HG03139 (cell line): ENCODE measurements at regions not wholly inside any gene's neighbourhood (a gene's known extent, or its start where the extent isn't known, plus 50 kb on each side); places are given as distances from the start of the nearest gene placed in this dataset.
"Not testable (repeated sequence)": the region's sequence is repeated elsewhere in the genome, so short reads cannot be mapped to it uniquely, and the experiment has no call there.

ENCODE experiments used
- ATAC-seq: cut with Tn5 transposase; IDR thresholded peaks from one replicate; pipeline ENCODE4 v1.9.1; 2021; ENCODE audit not compliant: unreplicated experiment

DNA sequence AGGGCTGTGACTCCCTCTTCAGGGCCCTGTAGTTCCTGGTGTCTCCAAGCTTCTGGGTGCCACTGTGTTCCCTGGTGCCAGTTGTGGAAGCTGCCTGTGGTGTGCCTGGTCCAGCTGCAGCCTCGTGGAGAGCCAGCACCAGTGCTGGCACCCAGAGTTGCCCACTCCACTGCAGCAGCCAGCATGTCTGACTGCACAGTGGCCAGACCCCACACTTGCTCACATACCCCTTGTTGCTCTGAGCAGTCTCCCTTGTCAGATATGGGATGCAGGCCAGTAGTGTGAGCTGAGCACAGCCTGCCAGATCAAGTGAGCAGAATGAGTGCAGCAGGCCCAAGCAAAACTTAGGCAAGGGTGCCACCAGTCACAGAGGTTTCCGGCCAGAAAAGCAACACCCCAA lies 108.6 kb downstream of the ZMAT1 start:
- ATAC-seq: no peak

DNA sequence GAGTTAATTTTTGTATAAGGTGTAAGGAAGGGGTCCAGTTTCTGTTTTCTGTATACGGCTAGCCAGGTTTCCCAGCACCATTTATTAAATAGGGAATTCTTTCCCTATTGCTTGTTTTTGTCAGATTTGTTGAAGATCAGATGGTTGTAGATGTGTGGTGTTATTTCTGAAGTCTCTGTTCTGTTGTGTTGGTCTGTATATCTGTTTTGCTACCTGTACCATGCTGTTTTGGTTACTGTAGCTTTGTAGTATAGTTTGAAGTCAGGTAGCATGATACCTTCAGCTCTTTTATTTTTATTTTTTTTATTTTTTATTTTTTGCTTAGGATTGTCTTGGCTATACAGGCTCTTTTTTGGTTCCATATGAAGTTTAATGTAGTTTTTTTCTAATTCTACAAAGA lies 114.1 kb downstream of the ZMAT1 start:
- not testable (repeated sequence) for ATAC-seq

DNA sequence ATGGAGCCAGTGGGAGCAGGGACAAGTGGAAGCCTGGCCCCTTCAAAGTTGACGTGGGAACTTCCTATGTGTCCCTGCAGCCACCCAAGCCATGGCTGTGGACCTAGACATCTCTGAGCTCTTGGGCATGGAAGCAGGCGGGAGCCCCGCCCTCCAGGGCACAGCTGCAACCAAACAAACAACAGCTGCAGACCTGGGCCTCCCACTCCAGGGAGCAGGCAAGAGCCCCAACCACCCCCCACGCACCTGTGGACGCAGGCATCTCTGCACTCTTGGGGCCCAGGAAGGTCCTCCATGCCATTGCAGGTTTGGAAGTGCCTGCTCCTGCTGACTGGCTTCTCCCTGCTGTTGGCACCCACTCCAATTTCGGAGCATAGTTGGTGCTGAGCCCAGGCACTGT lies 118.6 kb downstream of the ZMAT1 start:
- no peak for ATAC-seq

DNA sequence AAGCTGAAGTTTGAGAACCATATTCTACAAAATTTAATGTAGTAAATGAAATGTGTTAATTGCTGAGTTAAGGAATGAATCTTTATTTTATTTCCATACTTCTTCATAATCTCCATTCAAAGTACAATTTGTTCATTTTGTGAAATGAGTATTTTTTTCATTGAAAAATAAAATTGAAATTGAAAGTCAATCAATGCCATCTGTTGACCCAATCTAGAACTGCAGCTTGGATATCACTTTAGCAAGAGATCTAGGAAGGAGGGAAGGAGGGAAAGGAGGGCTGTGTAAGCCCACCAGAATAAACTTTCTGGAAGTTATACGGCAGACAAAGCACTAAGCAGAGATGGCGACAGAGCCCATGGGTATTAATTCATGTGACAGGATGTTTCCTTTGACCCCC lies 128.4 kb downstream of the ZMAT1 start:
- ATAC-seq: no peak

DNA sequence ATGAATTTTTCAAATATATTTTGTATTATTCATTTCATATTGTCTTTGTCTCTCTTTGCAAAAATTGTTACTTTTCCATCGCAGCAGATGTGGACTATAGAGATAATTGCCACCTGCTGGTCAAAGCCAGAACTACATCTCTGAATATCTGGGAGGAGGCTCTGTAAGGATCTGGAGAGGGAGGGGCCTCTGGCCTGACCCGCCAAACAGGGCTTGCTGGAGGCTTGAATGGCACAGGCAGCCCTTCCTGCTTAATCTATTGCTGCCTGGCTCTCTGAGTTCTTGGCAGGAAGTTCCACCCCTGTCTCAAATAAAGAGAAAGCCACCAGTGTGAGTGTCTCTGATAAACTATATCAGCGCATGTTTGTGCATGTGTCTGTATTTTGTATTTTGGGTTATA lies 132.4 kb downstream of the ZMAT1 start:
- peak; percentile 100 for ATAC-seq

DNA sequence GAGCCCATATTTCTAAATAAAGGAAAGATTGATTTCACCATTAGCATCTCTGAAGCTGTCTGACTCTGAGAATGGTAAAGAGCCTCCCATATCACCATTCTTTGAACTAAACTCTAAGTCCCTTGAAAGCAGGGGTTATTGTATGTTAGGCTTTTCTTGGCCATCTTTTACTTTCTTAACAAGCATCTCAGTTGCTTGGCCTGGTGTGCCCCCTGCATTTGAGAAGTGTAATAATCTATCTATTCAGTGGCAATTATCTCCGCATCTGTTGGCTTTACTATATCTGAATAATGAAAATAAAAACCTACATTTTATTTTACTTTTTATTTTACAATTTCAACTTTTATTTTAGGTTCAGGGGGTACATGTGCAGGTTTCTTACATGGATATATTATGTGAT lies 128.3 kb upstream of the ARMCX2 start:
- no peak for ATAC-seq

DNA sequence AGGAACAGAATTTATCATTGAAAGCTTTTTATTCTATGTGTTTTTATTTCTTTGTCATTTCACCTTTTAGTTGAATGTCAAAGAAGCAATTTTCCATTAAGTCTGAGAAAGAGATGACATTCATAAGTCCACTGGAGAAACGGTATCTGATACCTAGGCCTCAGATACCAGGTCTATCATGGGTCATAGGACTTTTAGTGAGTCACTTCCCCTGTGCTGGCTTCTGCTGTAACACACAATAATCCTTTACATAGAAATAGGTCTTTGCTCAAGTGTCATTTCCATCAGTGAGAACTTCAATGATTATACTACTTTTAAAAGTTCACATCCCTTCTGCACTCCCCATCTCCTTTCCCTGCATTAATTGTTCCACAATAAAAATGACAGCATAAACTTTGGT lies 125.5 kb upstream of the ARMCX2 start:
- no peak for ATAC-seq

DNA sequence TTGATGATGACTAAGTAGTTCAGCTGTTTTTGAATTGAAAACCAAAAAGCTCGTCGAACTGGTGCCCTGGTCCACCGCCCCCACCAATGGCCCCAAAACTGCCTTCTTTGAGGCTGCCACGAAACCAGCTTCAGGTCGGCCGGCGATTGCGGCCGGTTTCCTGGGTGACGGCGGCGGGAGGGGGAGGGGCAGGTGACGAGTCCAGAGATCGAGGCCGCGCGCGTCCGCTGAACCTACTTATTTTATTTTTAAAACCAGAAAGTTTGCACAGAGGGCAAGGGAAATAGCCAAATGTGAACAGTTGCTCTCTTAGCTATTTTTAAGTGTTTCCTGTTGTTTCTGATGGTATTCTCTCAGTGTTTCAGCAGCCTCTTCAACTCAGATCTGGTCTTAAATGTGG lies 120.8 kb upstream of the ARMCX2 start:
- not testable (repeated sequence) for ATAC-seq

DNA sequence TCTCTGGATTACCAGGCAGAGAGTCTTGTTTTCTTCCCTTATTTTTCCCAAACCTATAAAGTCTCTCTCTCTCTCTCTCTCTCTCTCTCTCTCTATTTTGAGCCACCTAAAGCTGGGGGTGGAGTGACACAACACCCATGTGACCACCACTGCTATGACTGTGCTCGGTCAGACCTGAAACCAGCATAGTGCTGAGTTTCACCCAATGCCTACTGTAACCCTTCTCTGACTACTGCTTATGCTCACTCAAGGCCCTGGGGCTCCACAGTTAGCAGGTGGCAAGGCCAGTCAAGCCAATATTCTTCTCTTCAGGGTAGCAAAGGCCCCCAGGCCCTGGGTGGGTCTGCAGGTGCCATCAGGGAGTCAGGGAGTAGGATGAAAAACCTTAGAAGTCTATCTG lies 114.7 kb upstream of the ARMCX2 start:
- ATAC-seq: peak; percentile 100

DNA sequence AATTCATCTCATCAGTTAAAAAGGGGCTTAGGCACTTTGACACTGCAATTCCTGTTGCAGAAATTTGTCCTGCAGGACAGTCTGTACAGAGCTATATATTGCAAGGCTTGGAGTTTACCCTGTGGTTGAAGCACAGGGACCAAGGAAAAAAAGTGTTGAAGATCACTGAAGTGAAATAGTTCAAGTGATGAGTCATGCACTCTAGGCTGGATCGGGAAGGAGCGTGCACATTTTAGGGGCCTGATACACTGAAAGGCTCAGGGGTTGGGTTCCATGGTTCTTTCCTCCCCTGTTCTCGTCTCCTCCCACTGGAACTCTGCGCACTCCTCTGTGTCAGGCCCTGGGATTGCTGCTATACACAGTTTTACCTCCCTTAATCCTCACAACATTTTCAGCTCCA lies 104.9 kb upstream of the ARMCX2 start:
- no peak for ATAC-seq

DNA sequence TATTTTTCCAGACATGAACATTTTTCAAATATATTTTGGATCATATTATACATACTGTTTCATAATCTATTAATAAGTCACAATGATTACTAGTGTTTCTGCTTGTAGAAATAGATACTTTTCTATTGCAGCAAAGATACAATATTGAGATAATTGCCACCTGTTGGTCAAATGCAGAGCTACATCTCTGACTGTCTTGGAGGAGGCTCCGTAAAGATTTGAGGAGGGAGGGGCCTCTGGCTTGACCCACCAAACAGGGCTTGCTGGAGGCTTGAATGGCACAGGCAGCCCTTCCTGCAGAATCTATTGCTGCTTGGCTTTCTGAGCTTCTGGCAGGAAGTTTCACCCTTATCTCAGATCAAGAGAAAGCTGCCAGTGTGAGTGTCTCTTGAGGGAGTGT lies 99.3 kb upstream of the ARMCX2 start:
- ATAC-seq: peak; percentile 82

DNA sequence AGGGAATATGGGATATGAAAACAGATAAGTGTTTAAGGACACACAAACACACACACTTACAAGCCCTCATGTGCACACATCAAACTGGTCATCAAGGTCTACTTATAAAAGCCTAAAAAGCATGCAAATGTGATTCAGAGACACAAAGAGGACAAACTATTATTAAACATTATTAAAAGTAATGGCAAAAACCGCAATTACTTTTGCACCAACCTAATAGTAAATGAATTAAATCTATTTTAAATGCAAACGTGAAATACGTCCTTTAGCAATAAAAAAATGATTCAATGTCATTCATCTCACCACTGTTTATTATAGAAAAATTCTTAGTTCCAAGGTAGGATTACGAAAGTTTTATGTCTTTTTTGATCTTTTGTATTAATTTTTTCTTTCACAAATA lies 91.1 kb upstream of the ARMCX2 start:
- no peak for ATAC-seq

DNA sequence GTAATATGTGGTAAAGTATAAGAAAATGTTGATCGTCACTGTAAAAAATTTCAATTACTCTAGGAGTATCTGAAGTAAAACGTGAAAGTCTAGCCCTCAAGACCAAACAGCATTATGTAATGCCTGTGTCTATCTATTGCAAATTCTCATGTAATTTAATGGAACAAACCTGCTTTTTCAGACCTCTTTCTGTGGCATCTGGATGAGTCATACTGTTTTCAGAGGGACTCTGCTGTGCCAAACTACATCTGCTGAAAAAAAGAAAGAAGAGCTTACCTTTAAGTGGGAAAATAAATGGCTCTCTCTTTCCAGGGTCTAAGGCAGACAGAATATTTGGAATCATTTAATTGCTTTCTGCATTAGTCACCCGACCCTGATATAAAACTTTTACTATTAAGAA lies 89.8 kb upstream of the ARMCX2 start:
- ATAC-seq: no peak

DNA sequence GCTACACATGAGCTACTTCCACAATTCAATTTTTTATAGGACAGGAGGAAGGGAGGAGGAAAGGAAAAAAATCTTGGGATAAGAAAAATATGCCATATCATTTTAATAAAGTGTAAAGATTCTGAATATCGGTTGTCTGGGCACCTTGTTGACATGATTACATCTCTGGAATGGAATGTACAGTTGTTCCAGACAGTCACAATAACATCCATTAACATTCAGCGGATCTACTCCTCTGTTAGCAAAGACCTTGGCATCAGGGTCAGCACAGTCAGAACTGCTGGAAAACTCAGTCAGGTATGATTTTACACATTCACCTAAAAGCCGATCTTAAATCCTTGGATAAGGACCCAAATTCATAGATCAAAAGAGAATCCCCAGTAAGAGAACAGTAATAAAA lies 85.4 kb upstream of the ARMCX2 start:
- ATAC-seq: no peak

DNA sequence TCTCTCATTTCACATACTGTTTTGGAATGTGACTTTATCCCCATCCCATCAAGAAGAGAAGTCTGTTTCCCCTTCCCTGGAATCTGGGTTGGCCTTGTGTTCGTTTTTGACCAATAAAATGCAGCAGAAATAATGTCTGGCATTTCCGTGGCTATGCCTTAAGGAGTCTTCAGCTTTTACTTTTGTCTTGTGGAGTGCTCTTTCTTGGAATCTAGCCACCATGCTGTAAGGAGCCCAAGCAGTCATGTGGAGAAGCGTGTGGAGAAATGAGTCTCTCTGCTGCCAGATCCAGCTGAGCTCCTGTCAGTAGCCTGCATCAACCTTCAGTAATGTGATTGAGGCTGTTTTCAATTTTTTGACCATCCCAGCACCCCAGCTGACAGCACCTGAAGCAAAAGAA lies 84.4 kb upstream of the ARMCX2 start:
- ATAC-seq: no peak

DNA sequence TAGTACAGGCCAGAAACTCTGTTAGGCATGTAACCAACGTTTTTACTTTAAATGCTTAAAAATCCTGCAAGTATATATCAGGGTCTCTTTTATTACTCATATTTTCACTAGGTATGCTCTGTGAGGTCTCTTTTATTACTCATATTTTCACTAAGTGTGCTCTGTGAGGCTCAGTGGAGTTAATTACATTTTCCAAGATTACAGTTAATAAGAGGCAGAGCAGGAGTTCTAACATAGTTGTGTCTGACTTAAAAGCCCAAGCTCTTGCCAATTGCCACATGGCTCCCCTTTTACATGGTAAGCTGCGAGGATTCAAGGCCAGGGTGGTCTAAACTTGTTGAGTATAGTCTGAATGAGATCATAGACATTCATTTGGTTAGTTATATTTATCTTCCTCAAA lies 81.0 kb upstream of the ARMCX2 start:
- ATAC-seq: no peak

DNA sequence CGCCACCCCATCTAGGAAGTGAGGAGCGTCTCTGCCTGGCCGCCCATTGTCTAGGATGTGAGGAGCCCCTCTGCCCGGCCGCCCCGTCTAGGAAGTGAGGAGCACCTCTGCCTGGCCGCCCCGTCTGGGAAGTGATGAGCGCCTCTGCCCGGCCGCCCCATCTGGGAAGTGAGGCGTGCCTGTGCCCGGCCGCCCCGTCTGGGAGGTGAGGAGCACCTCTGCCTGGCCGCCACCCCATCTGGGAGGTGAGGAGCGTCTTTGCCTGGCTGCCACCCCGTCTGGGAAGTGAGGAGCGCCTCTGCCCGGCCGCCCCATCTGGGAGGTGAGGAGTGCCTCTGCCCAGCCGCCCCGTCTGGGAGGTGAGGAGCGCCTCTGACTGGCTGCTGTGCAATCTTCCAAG lies 79.2 kb upstream of the ARMCX2 start:
- ATAC-seq: not testable (repeated sequence)

DNA sequence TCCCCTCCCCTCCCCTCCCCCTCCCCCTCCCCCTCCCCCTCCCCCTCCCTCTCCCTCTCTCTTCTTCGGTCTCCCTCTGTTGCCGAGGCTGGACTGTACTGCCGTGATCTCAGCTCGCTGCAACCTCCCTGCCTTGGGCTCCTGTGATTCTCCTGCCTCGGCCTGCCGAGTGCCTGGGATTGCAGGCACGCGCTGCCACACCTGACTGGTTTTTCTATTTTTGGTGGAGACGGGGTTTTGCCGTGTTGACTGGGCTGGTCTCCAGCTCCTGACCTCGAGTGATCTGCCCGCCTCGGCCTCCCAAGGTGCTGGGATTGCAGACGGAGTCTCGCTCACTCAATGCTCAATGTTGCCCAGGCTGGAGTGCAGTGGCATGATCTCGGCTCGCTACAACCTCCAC lies 78.8 kb upstream of the ARMCX2 start:
- not testable (repeated sequence) for ATAC-seq

DNA sequence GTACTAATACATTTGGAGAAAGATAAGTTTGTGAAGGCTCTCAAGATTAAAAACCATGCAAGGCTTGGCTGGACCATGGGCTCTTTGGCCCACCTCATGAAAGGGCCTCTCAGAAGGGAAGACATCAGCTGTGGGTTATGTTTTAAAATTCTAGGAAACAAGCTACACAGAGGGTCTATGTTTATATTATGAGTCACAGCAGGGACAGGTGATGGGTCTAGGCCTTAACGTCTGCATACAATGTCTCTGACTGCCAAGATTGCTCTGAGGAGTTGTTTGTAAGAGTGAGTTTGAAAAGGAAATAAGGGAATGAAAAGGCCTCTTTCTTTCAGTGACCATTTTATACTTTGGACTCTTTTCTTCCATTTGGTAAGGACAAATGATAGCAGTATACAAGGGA lies 77.0 kb upstream of the ARMCX2 start:
- no peak for ATAC-seq

DNA sequence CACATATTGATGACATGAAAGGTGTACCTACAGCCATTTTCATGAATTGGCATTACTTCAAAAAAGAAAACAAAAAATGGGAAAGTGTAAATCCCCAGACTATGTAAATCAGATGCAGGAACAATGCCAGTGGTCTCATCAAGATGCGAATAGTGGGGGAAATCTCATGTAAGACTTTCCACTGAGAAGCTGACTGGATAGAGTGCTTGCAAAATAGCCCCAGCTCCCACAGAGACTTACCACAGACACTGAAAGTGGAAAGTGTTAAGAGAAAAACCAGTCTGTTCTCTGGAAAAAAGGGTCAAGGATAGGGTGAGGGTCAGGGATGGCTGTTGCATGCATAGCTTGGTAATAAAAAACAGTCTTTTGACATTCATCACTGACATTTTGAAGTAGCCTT lies 73.2 kb upstream of the ARMCX2 start:
- ATAC-seq: no peak

DNA sequence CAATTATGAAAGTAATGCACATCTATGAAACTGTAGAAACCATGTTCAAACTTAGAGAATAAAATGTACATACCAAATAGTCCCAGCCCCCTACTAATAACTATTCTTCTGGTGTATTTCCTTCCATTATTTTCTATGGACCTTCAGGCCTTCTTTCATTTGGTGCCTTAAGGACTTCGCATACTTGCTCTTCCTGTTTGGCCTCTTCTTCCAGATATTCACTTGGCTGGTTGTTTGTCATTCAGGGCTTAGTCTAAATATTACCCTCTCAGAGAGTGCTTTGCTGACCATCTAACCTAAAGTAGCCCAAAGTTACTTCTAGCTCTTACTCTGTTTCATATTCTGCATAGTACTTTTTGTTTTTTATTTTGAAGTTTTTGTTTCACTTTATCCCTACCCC lies 70.3 kb upstream of the ARMCX2 start:
- no peak for ATAC-seq
